PC-9 (cell line): ENCODE measurements at regions not wholly inside any gene's neighbourhood (a gene's known extent, or its start where the extent isn't known, plus 50 kb on each side); places are given as distances from the start of the nearest gene placed in this dataset.

Experiments used
- CTCF ChIP-seq: fragments of 200-600 bp; sonication (generic); conservative IDR thresholded peaks from 2 replicates; pipeline ENCODE4 v1.6.1; 2017; ENCODE audit warnings: mixed run types, antibody characterized with exemption, mild to moderate bottlenecking, moderate library complexity
- EZH2 ChIP-seq: fragments of 200-600 bp; sonication (generic); IDR thresholded peaks from 2 replicates; pipeline ENCODE4 v1.8.0; 2017; ENCODE audit warnings: antibody characterized with exemption, low read depth

GRCh38 chr4:8737075-8737474 is 134.6 kb downstream of the HMX1 start:
- no peak for TF ChIP-seq CTCF
- no peak for TF ChIP-seq EZH2
